Subcutaneous abdominal adipose tissue (tissue), 5 donors: ENCODE measurements at regions not wholly inside any gene's neighbourhood (a gene's known extent, or its start where the extent isn't known, plus 50 kb on each side); places are given as distances from the start of the nearest gene placed in this dataset.
"Not testable (repeated sequence)": the region's sequence is repeated elsewhere in the genome, so short reads cannot be mapped to it uniquely, and the experiment has no call there.

Source experiments
- H3K27ac ChIP-seq: one replicate; pipeline ENCODE4 v1.7.0; 2013; ENCODE audit warnings: low read depth, mild to moderate bottlenecking, inconsistent platforms, low read length, moderate library complexity
- H3K27me3 ChIP-seq, 5 donors: one replicate each; pipeline ENCODE4 v1.7.0; 2013; ENCODE audit warnings: low read length in 5 of 5, inconsistent platforms in 1 of 5; ENCODE audit not compliant: control insufficient read depth in 5 of 5, insufficient read depth in 4 of 5
- H3K36me3 ChIP-seq, 5 donors: one replicate each; pipeline ENCODE4 v1.7.0; 2013; ENCODE audit warnings: low read length in 5 of 5; ENCODE audit not compliant: control insufficient read depth in 5 of 5, insufficient read depth in 5 of 5
- H3K4me1 ChIP-seq, 5 donors: one replicate each; pipeline ENCODE4 v1.7.0; 2013; ENCODE audit warnings: low read length in 5 of 5, mild to moderate bottlenecking in 3 of 5, moderate library complexity in 1 of 5; ENCODE audit not compliant: control insufficient read depth in 5 of 5, insufficient read depth in 5 of 5
- H3K4me3 ChIP-seq, 5 donors: one replicate each; pipeline ENCODE4 v1.7.0; 2013; ENCODE audit warnings: low read length in 5 of 5, low read depth in 1 of 5
- H3K9ac ChIP-seq, 5 donors: one replicate each; pipeline ENCODE4 v1.7.0; 2013; ENCODE audit warnings: low read length in 5 of 5, mild to moderate bottlenecking in 4 of 5, moderate library complexity in 3 of 5
- H3K9me3 ChIP-seq, 5 donors: one replicate each; pipeline ENCODE4 v1.7.0; 2013; ENCODE audit warnings: low read length in 5 of 5; ENCODE audit not compliant: control insufficient read depth in 5 of 5
- donor health status: healthy.
- donor health status: healthy.
- donor health status: healthy.
- donor health status: healthy.
- donor health status: healthy.

DNA sequence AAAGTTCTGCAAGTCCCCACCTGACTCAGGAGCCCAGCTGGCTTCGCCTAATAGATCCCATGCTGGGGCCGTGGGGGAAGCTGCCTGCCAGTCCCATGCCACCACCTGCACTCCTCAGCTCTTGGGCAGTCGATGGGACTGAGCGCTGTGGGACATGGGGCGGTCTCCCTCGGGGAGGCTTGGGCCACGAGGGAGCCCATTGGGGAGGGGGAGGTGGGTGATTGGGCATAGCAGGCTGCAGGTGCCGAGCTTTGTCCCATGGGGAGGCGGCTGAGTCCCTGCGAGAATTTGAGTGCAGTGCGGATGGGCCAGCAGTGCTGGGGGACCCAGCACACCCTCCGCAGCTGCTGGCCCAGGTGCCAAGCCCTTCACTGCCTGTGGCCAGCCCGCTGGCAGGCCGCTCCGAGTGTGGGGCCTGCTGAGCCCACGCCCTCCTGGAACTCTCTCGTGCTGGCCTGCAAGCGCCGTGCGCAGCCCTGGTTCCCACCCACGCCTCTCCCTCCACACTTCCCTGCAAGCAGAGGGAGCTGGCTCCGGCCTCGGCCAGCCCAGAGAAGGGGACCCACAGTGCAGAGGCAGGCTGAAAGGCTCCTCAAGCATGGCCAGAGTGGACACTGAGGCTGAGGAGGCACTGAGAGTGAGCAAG, 467.3 kb downstream of the IRS2 start:
- Histone ChIP-seq H3K4me1 (no peaks in the 10 kb centered on the region), H3K9me3 (peaks cover 0 to 4% (median 3%) of the 10 kb centered on the region in 5 donors), H3K4me3 (no peak overlapping the region), H3K36me3 (no peaks in the 10 kb centered on the region), H3K27me3 (no peaks in the 10 kb centered on the region), H3K27ac (no peak overlapping the region), H3K9ac (no peak overlapping the region)

DNA sequence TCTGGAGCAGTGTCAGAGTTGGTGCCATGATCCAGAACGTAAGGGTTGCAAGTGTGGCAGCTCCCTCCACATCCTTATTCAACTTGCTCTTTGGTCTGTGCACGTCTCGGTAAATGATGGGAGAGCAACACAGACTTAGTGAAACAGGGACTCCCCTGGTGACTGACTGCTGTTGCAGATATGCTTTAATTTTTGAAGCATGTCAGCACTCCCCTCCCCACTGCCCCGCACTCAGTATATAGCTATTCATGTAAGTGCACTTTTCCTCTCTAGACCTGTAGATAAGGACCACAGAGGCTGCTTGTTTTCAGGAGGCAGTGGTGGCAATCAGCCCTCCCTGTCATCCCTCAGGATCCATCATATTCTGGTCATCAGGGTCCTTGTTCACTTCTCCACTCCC, 470.9 kb downstream of the IRS2 start:
- H3K9ac ChIP-seq = no peak overlapping the region

DNA sequence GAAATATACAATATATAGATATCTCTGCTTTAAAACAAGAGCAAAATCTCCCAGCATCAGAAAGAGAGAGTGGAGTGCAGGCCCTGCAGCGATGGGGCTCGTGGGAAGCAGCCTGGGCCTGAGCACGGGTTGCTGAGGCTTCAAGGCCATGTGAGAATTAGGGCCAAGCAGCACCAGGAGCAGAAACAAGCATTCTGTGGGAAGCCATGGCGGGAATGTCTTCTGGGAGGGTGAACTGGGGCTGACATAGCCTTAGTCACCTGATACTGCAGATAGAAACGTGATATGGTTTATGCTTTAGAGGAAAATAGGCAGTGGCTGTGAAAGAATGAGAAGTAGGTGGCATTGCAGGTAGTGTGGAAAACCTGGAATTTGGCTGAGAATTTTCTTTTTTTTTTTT, 472.3 kb downstream of the IRS2 start:
- no peak overlapping the region for H3K4me3 ChIP-seq
- H3K27ac ChIP-seq = no peak overlapping the region
- peaks cover 0 to 4% (median 3%) of the 10 kb centered on the region in 5 donors for H3K9me3 ChIP-seq
- H3K36me3 ChIP-seq = no peaks in the 10 kb centered on the region
- H3K27me3 ChIP-seq = no peaks in the 10 kb centered on the region
- no peak overlapping the region for H3K9ac ChIP-seq
- peaks cover 0 to 3% (median 0%) of the 10 kb centered on the region in 5 donors for H3K4me1 ChIP-seq

More for the DNA sequence above, 470.9 kb downstream of the IRS2 start:
- Histone ChIP-seq H3K27ac (no peak overlapping the region), H3K9me3 (peaks cover 0 to 4% (median 3%) of the 10 kb centered on the region in 5 donors), H3K27me3 (no peaks in the 10 kb centered on the region), H3K4me3 (no peak overlapping the region), H3K4me1 (peaks cover 0 to 3% (median 0%) of the 10 kb centered on the region in 5 donors), H3K36me3 (no peaks in the 10 kb centered on the region)

DNA sequence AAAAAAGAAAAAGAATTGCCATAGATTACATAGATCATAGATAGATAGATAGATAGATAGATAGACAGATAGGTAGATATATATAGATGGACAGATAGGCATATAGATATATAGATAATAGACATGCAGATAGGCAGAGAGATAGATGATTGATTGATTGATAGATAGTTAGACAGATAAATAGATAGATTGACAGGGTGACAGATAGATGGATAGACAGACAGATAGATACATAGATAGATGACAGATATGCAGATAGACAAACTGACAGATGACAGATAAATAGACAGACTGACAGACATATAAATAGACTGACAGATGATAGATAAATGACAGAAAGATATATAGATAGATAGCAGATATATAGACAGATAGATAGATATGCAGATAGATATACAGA, 474.0 kb downstream of the IRS2 start:
- Histone ChIP-seq H3K27me3 (no peaks in the 10 kb centered on the region), H3K9ac (no peak overlapping the region), H3K27ac (no peak overlapping the region), H3K4me3 (no peak overlapping the region), H3K36me3 (no peaks in the 10 kb centered on the region), H3K9me3 (peaks cover 0 to 3% (median under 1%) of the 10 kb centered on the region in 5 donors), H3K4me1 (peaks cover 0 to 3% (median 0%) of the 10 kb centered on the region in 5 donors)

DNA sequence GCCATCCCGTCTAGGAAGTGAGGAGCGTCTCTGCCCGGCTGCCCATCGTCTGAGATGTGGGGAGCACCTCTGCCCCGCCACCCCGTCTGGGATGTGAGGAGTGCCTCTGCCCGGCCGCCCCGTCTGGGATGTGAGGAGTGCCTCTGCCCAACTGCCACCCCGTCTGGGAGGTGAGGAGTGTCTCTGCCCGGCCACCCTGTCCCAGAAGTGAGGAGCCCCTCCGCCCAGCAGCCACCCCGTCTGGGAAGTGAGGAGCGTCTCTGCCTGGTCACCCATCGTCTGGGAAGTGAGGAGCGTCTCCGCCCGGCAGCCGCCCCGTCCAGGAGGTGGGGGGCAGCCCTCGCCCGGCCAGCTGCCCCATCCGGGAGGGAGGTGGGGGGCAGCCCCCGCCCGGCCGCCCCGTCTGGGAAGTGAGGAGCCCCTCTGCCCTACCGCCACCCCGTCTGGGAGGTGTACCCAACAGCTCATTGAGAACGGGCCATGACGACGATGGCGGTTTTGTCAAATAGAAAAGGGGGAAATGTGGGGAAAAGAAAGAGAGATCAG, 474.9 kb downstream of the IRS2 start:
- H3K36me3 ChIP-seq, H3K4me3 ChIP-seq, H3K27me3 ChIP-seq, H3K9me3 ChIP-seq, H3K4me1 ChIP-seq, H3K9ac ChIP-seq, H3K27ac ChIP-seq: not testable (repeated sequence)

DNA sequence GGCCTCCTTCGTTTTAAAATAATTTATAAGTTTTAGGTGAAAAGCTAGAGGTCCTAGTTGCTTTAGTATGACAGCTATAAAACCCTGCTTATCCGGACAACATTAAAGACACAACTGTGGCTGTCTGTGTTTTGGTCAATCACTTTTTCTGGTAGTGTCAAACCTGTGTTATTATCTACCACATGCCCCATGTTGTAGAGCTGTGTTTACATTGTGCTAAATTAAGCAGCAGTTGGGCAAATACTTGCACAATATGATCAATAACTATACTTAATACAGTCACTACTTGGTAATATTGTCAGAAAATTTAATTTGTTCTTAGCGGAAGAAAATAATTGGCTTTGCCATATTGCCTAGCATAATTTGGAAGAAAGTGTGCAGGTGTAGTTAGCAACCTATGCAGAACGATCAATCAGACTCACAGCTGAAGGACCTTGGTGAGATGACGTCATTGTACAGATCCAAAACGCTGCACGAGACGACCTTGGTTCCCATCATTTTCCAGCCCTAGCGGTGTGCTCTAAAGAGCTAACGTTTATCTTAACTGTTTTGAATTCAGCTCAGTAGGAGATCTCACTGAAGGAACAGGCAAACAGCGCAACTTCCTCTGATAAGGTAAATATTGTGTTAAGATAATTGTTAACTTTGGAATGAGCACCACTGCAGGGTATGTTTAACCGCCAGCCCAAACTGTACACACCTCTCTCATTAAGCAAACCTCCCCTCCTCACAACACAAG, 476.6 kb downstream of the IRS2 start:
- Histone ChIP-seq H3K27me3 (no peaks in the 10 kb centered on the region), H3K27ac (no peak overlapping the region), H3K36me3 (no peaks in the 10 kb centered on the region), H3K4me1 (peaks cover 0 to 3% (median 0%) of the 10 kb centered on the region in 5 donors), H3K9ac (no peak overlapping the region), H3K4me3 (no peak overlapping the region), H3K9me3 (no peaks in the 10 kb centered on the region)

DNA sequence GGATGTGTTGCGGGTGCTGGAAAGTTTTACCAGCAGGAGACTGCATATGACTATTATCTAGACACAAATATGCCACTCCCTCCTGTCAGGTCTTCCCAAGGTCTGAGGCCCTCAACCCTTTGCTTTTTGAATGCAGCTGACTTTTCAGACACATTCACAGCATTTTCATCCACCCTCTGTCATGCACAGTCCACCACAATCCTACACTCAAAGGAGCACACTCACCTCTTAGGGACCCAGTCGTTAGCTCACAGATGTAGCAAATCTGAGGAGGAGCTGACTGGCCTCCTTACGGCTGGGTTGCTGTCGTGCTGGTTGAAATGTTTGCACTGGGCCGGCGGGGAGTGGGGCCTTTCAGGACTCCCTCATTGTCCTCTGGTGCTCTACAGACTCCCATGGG, 479.4 kb downstream of the IRS2 start:
- Histone ChIP-seq H3K9me3 (no peaks in the 10 kb centered on the region), H3K27me3 (no peaks in the 10 kb centered on the region), H3K36me3 (no peaks in the 10 kb centered on the region), H3K27ac (no peak overlapping the region), H3K4me3 (no peak overlapping the region), H3K9ac (no peak overlapping the region), H3K4me1 (no peaks in the 10 kb centered on the region)

DNA sequence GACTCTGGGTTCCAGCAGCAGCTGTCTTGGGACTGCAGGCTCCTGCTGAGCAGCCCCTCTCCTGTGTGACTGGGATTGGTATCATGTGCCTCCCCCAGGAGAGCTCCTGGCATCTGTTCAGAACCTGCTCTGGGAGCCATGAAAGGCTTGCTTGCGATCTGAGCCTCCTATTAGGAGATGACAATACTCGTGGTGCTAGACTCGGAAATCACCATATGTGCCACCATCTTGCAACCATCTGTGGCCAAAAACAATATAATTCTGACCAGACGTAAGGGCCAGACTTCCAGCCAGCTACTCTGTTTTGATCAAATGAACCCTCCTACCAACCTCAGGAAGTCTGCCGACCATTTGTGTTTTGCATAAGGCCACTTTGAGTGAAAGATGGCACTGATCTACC, 484.7 kb downstream of the IRS2 start:
- no peaks in the 10 kb centered on the region for H3K4me1 ChIP-seq
- H3K4me3 ChIP-seq = no peak overlapping the region
- H3K36me3 ChIP-seq = no peaks in the 10 kb centered on the region
- H3K27ac ChIP-seq = no peak overlapping the region
- H3K9ac ChIP-seq = no peak overlapping the region
- no peaks in the 10 kb centered on the region for H3K9me3 ChIP-seq
- no peaks in the 10 kb centered on the region for H3K27me3 ChIP-seq

DNA sequence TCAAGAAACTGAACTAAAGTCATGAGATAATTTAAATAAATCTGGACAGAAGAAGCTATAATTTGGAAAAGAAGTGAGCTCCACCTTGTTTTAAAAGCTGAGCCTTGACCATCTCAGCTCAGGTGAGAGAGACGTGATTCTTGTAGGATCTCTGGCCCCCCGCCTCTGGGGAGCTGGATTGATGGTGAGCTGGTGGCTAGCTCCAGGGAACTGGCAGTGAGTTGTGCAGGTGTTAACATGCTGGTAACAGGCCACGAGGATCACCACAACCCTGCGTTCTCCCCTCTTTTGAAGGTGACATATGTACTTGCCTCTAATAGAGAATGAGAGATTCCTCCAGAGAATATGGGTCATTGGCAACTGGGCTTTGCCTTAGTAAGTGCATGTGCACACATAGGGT, 485.1 kb downstream of the IRS2 start:
- Histone ChIP-seq H3K9me3 (no peaks in the 10 kb centered on the region), H3K36me3 (no peaks in the 10 kb centered on the region)

DNA sequence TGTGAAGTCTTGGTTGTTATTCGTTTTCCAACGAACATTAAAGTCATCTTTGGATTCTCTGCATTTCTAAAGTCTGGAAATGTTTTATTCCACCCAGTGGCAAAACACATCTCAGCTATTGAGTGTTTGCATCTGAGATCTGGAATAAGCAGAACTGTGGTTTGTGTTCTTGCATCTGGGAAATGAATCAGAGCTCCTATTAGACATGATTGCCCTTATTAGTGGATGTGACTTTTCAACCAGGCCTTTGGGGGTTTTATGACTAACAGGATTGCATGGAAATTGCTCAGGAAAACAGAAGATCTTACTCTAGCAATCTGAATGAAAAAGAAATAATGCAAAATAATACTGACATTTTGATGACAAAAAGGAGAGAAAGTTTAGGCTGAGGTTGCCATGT, 488.8 kb downstream of the IRS2 start:
- no peaks in the 10 kb centered on the region for H3K36me3 ChIP-seq
- no peak overlapping the region for H3K27ac ChIP-seq
- no peaks in the 10 kb centered on the region for H3K4me1 ChIP-seq
- H3K4me3 ChIP-seq = no peak overlapping the region
- H3K9me3 ChIP-seq = no peaks in the 10 kb centered on the region
- peaks cover 0 to 2% (median 0%) of the 10 kb centered on the region in 5 donors for H3K27me3 ChIP-seq
- no peak overlapping the region for H3K9ac ChIP-seq

More for the DNA sequence above, 485.1 kb downstream of the IRS2 start:
- no peaks in the 10 kb centered on the region for H3K4me1 ChIP-seq
- H3K27me3 ChIP-seq = no peaks in the 10 kb centered on the region
- no peak overlapping the region for H3K4me3 ChIP-seq
- H3K9ac ChIP-seq = no peak overlapping the region
- H3K27ac ChIP-seq = no peak overlapping the region
